ENCODE measurements at regions not wholly inside any gene's neighbourhood (a gene's known extent, or its start where the extent isn't known, plus 50 kb on each side); places are given as distances from the start of the nearest gene placed in this dataset.

GRCh38 chr2:8099267-8099582 is 582.6 kb upstream of the ID2 start:
- no peak overlapping the region for H3K4me3 ChIP-seq
- no peaks in the 10 kb centered on the region for H3K4me1 ChIP-seq
- no peak for DNase-seq
- TF ChIP-seq, protein P1, sequence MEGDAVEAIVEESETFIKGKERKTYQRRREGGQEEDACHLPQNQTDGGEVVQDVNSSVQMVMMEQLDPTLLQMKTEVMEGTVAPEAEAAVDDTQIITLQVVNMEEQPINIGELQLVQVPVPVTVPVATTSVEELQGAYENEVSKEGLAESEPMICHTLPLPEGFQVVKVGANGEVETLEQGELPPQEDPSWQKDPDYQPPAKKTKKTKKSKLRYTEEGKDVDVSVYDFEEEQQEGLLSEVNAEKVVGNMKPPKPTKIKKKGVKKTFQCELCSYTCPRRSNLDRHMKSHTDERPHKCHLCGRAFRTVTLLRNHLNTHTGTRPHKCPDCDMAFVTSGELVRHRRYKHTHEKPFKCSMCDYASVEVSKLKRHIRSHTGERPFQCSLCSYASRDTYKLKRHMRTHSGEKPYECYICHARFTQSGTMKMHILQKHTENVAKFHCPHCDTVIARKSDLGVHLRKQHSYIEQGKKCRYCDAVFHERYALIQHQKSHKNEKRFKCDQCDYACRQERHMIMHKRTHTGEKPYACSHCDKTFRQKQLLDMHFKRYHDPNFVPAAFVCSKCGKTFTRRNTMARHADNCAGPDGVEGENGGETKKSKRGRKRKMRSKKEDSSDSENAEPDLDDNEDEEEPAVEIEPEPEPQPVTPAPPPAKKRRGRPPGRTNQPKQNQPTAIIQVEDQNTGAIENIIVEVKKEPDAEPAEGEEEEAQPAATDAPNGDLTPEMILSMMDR (IDR thresholded peaks at IDR 0.05): no peak
- in situ Hi-C loops (cut with MboI; ENCODE audit: low pct_ligation_motif_present in 1 of 4, low pct_unique_long_range_greater_than_20kb in 1 of 4, low sequenced_read_pairs in 3 of 4): no loop called here
- 80 to 100% methylated on average over 3 to 4 of the region's 4 CpGs for WGBS, 2 donors (ENCODE audit: low coverage in 1 of 2)
- H3K36me3 ChIP-seq: no peaks in the 10 kb centered on the region
- no peaks in the 10 kb centered on the region for H3K9me3 ChIP-seq
- peak overlapping the region in 1 of 4 donors; percentile 30 for H3K27ac ChIP-seq
- intact Hi-C loops (cut with DNase I; ENCODE audit: low total_unique reads): no loop called here
- no peaks in the 10 kb centered on the region for H3K27me3 ChIP-seq

DNA sequence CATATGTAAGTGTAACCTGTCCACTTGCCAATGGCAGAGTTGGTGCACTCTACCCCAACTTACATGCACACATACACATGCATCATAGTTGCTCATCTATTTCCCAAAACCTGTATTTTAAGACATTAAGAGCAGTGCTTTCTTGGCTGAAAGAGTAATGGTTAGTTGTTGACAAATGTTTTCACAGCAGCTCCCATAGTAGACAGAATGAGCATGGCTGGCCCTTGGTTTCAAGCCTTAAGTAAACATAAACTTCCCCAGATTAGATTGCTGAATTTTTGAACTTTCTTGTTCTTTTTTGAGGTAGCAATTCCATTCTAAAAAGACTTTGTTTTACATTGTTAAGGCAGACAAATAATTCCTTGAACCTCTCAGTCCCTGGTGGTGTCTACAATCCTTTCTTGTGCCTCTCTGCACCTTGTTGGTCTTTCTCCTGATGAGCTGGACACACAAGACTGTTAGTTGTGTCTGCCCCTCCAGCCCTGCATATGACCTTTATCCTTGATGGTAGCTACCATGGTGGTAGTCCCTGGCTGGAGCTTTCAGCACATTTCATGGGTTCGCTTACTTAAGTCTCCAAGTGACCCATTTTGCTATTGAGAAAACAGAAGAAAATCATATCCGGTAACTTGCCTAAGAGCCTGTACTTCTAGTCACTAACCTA is 580.1 kb upstream of the ID2 start:
- DNase-seq: no peak
- no peaks in the 10 kb centered on the region for H3K9me3 ChIP-seq
- 98 to 100% methylated on average over 2 of the region's 2 CpGs for WGBS, 2 donors (ENCODE audit: low coverage in 1 of 2)
- intact Hi-C loops (cut with DNase I; ENCODE audit: low total_unique reads): no loop called here
- no peak overlapping the region for H3K27ac ChIP-seq
- TF ChIP-seq POLR2AphosphoS5 (IDR thresholded peaks at IDR 0.05): no peak
- TF ChIP-seq, protein P1 (IDR thresholded peaks at IDR 0.05): no peak
- no peak for TF ChIP-seq POLR2A (IDR thresholded peaks at IDR 0.05)
- no peak for TF ChIP-seq EP300 (IDR thresholded peaks at IDR 0.05; ENCODE audit: low read depth)
- in situ Hi-C loops (cut with MboI; ENCODE audit: low pct_ligation_motif_present in 1 of 4, low pct_unique_long_range_greater_than_20kb in 1 of 4, low sequenced_read_pairs in 3 of 4): no loop called here
- no peak overlapping the region for H3K4me3 ChIP-seq
- no peaks in the 10 kb centered on the region for H3K4me1 ChIP-seq
- no peaks in the 10 kb centered on the region for H3K27me3 ChIP-seq
- H3K36me3 ChIP-seq: no peaks in the 10 kb centered on the region

DNA sequence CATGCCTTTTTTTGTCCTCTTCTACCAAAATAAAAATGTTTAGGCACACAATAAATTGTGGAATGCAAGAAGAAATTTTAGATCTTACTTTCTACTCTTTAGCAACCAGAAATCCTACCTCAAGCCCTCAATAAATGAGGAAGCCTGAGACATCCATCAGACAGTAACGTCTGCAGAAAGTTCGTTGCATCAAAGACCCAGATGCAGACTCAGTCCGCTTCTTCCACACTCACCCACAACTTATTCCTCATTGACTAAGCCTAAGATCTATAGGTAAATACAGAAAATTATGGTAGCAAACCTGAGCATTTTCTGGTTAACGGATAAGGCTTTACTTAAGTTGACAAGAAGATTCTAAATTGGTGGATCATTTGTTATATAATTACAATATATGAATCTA is 579.4 kb upstream of the ID2 start:
- Histone ChIP-seq H3K36me3 (no peaks in the 10 kb centered on the region), H3K4me1 (no peaks in the 10 kb centered on the region), H3K27me3 (no peaks in the 10 kb centered on the region), H3K4me3 (no peak overlapping the region), H3K9me3 (no peaks in the 10 kb centered on the region), H3K27ac (no peak overlapping the region)
- in situ Hi-C loops (cut with MboI; ENCODE audit: low pct_ligation_motif_present in 1 of 4, low pct_unique_long_range_greater_than_20kb in 1 of 4, low sequenced_read_pairs in 3 of 4) (no loop called here), intact Hi-C loops (cut with DNase I; ENCODE audit: low total_unique reads) (no loop called here)
- 74 to 89% methylated on average over 4 of the region's 4 CpGs for WGBS, 2 donors (ENCODE audit: low coverage in 1 of 2)
- no peak for DNase-seq
- TF ChIP-seq EP300 (IDR thresholded peaks at IDR 0.05; ENCODE audit: low read depth) (no peak), POLR2A (IDR thresholded peaks at IDR 0.05) (no peak), POLR2AphosphoS5 (IDR thresholded peaks at IDR 0.05) (no peak)
- TF ChIP-seq, protein P1 (IDR thresholded peaks at IDR 0.05): no peak

- Histone ChIP-seq H3K27ac (no peak overlapping the region), H3K4me1 (no peaks in the 10 kb centered on the region), H3K4me3 (no peak overlapping the region), H3K9me3 (no peaks in the 10 kb centered on the region), H3K27me3 (no peaks in the 10 kb centered on the region), H3K36me3 (no peaks in the 10 kb centered on the region)
- no peak for DNase-seq
- in situ Hi-C loops (cut with MboI; ENCODE audit: low pct_ligation_motif_present in 1 of 4, low pct_unique_long_range_greater_than_20kb in 1 of 4, low sequenced_read_pairs in 3 of 4): no loop called here
- WGBS, 2 donors (ENCODE audit: low coverage in 1 of 2): 73 to 81% methylated on average over 6 of the region's 6 CpGs
- intact Hi-C loops (cut with DNase I; ENCODE audit: low total_unique reads): no loop called here
- no peak for TF ChIP-seq POLR2A (IDR thresholded peaks at IDR 0.05)
- no peak for TF ChIP-seq POLR2AphosphoS5 (IDR thresholded peaks at IDR 0.05)
- TF ChIP-seq, protein P1 (IDR thresholded peaks at IDR 0.05): no peak
Observed at GRCh38 chr2:8103085-8103708, 578.7 kb upstream of the ID2 start.
